A549 (cell line): ENCODE measurements at regions not wholly inside any gene's neighbourhood (a gene's known extent, or its start where the extent isn't known, plus 50 kb on each side); places are given as distances from the start of the nearest gene placed in this dataset.
"Not testable (repeated sequence)": the region's sequence is repeated elsewhere in the genome, so short reads cannot be mapped to it uniquely, and the experiment has no call there.

Source experiments
- CBX2 ChIP-seq: fragments of 200-600 bp; sonication (generic); IDR thresholded peaks from 2 replicates; pipeline ENCODE4 v1.6.1; 2016; ENCODE audit warnings: low read depth, mild to moderate bottlenecking, borderline replicate concordance
- CHD2 ChIP-seq: fragments of 150-350 bp; IDR thresholded peaks from 2 replicates; pipeline ENCODE4 v1.6.1; 2014; ENCODE audit warnings: low read length; ENCODE audit not compliant: partially characterized antibody
- CHD4 ChIP-seq: fragments of 200-600 bp; sonication (generic); IDR thresholded peaks from 2 replicates; pipeline ENCODE4 v1.6.1; 2016; ENCODE audit warnings: antibody characterized with exemption, mild to moderate bottlenecking, borderline replicate concordance
- GATA3 ChIP-seq: IDR thresholded peaks from 2 replicates; pipeline ENCODE4 v1.6.1; 2012; ENCODE audit warnings: borderline replicate concordance
- MYC ChIP-seq: IDR thresholded peaks from 2 replicates; pipeline ENCODE4 v1.6.1; 2012; ENCODE audit warnings: mild to moderate bottlenecking, inconsistent platforms, low read length, improper control_type of control experiment, borderline replicate concordance
- PHF8 ChIP-seq: fragments of 200-600 bp; sonication (generic); IDR thresholded peaks from 2 replicates; pipeline ENCODE4 v1.6.1; 2016; ENCODE audit warnings: low read depth, mild to moderate bottlenecking, antibody characterized with exemption, moderate library complexity, borderline replicate concordance
- POLR2A ChIP-seq: IDR thresholded peaks from 2 replicates; pipeline ENCODE4 v1.6.1; 2012; ENCODE audit warnings: mild to moderate bottlenecking, low read length
- POLR2AphosphoS2 ChIP-seq: conservative IDR thresholded peaks from 2 replicates; pipeline ENCODE4 v1.6.1; 2012; ENCODE audit warnings: low read length, improper control_type of control experiment, inconsistent platforms
- RAD21 ChIP-seq, 2 experiments: fragments of >200 bp in 1 of 2; sonication (Bioruptor Twin) in 1 of 2; formaldehyde crosslinking in 1 of 2; IDR thresholded peaks in 1 of 2; conservative IDR thresholded peaks in 1 of 2; 2 replicates in 1 of 2; 3 replicates in 1 of 2; pipeline ENCODE4 v1.6.1; 2012 to 2018; ENCODE audit warnings: inconsistent platforms in 1 of 2
- SREBF2 ChIP-seq: fragments of 450-650 bp; IDR thresholded peaks from 2 replicates; pipeline ENCODE4 v1.6.1; 2014; ENCODE audit warnings: mild to moderate bottlenecking, moderate library complexity
- TF ChIP-seq, protein P1 (sequence below): fragments of >200 bp; sonication (Bioruptor Twin); formaldehyde crosslinking; IDR thresholded peaks from 3 replicates; pipeline ENCODE4 v1.5.1; 2016
- TF ChIP-seq, protein P2 (sequence below): fragments of 200-600 bp; sonication (generic); IDR thresholded peaks from 2 replicates; pipeline ENCODE4 v1.6.1; 2016; ENCODE audit warnings: antibody characterized with exemption, mild to moderate bottlenecking, moderate library complexity
- TF ChIP-seq, protein P3 (sequence below): fragments of 250-450 bp; sonication (Bioruptor Pico); IDR thresholded peaks from 2 replicates; pipeline ENCODE4 v1.5.0; 2021; ENCODE audit warnings: mild to moderate bottlenecking, moderate library complexity, borderline replicate concordance
- TF ChIP-seq, protein P4 (sequence below): fragments of 450-650 bp; IDR thresholded peaks from 2 replicates; pipeline ENCODE4 v1.6.1; 2014; ENCODE audit warnings: antibody characterized with exemption

DNA sequence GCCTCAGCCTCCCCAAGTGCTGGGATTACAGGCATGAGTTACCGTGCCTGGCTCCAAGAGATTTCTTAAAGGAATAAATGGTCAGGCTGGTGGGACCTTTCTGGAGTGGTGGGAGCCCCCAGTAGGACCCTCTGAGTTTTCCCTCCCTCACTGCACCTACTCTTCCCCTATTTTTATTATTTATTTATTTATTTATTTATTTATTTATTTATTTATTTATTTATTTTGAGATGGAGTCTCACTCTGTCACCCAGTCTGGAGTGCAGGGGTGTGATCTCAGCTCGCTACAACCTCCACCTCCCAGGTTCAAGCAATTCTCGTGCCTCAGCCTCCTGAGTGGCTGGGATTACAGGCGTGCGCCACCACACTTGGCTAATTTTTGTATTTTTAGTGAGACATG is 678.2 kb downstream of the TYW1 start:
- TF ChIP-seq SREBF2; PHF8; RAD21 (conservative IDR thresholded peaks at IDR 0.05 in 1 of 2, IDR thresholded peaks at IDR 0.05 in 1 of 2); CHD4; POLR2A; POLR2AphosphoS2; CHD2; MYC; GATA3; CBX2: not testable (repeated sequence)
- TF ChIP-seq, protein P1, sequence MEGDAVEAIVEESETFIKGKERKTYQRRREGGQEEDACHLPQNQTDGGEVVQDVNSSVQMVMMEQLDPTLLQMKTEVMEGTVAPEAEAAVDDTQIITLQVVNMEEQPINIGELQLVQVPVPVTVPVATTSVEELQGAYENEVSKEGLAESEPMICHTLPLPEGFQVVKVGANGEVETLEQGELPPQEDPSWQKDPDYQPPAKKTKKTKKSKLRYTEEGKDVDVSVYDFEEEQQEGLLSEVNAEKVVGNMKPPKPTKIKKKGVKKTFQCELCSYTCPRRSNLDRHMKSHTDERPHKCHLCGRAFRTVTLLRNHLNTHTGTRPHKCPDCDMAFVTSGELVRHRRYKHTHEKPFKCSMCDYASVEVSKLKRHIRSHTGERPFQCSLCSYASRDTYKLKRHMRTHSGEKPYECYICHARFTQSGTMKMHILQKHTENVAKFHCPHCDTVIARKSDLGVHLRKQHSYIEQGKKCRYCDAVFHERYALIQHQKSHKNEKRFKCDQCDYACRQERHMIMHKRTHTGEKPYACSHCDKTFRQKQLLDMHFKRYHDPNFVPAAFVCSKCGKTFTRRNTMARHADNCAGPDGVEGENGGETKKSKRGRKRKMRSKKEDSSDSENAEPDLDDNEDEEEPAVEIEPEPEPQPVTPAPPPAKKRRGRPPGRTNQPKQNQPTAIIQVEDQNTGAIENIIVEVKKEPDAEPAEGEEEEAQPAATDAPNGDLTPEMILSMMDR: not testable (repeated sequence)
- TF ChIP-seq, protein P2, sequence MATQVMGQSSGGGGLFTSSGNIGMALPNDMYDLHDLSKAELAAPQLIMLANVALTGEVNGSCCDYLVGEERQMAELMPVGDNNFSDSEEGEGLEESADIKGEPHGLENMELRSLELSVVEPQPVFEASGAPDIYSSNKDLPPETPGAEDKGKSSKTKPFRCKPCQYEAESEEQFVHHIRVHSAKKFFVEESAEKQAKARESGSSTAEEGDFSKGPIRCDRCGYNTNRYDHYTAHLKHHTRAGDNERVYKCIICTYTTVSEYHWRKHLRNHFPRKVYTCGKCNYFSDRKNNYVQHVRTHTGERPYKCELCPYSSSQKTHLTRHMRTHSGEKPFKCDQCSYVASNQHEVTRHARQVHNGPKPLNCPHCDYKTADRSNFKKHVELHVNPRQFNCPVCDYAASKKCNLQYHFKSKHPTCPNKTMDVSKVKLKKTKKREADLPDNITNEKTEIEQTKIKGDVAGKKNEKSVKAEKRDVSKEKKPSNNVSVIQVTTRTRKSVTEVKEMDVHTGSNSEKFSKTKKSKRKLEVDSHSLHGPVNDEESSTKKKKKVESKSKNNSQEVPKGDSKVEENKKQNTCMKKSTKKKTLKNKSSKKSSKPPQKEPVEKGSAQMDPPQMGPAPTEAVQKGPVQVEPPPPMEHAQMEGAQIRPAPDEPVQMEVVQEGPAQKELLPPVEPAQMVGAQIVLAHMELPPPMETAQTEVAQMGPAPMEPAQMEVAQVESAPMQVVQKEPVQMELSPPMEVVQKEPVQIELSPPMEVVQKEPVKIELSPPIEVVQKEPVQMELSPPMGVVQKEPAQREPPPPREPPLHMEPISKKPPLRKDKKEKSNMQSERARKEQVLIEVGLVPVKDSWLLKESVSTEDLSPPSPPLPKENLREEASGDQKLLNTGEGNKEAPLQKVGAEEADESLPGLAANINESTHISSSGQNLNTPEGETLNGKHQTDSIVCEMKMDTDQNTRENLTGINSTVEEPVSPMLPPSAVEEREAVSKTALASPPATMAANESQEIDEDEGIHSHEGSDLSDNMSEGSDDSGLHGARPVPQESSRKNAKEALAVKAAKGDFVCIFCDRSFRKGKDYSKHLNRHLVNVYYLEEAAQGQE: not testable (repeated sequence)
- TF ChIP-seq, protein P3, sequence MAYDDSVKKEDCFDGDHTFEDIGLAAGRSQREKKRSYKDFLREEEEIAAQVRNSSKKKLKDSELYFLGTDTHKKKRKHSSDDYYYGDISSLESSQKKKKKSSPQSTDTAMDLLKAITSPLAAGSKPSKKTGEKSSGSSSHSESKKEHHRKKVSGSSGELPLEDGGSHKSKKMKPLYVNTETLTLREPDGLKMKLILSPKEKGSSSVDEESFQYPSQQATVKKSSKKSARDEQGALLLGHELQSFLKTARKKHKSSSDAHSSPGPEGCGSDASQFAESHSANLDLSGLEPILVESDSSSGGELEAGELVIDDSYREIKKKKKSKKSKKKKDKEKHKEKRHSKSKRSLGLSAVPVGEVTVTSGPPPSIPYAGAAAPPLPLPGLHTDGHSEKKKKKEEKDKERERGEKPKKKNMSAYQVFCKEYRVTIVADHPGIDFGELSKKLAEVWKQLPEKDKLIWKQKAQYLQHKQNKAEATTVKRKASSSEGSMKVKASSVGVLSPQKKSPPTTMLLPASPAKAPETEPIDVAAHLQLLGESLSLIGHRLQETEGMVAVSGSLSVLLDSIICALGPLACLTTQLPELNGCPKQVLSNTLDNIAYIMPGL: not testable (repeated sequence)
- TF ChIP-seq, protein P4, sequence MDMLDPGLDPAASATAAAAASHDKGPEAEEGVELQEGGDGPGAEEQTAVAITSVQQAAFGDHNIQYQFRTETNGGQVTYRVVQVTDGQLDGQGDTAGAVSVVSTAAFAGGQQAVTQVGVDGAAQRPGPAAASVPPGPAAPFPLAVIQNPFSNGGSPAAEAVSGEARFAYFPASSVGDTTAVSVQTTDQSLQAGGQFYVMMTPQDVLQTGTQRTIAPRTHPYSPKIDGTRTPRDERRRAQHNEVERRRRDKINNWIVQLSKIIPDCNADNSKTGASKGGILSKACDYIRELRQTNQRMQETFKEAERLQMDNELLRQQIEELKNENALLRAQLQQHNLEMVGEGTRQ: not testable (repeated sequence)
